ENCODE measurements at regions not wholly inside any gene's neighbourhood (a gene's known extent, or its start where the extent isn't known, plus 50 kb on each side); places are given as distances from the start of the nearest gene placed in this dataset.

DNA sequence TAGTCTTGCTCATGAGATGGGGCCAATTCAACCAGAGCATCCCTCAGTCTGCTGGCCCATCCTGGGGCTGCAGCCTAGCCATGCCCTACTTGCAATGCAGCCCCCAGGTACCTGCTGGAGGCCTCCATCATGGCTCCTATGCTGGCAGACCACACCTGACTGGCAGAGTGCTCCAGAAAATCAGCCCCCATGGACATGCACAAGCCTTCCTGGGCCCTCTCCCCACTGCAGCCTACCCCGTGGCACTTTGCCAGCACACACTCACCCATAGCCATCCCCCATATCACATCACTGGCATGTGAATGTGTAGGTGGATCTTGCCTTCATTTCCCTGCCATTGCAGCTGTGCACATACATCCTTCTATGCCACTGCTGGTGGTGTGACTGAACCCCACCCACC, 381.8 kb downstream of the UBE2NL start:
- TF ChIP-seq GABPA (IDR thresholded peaks at IDR 0.05; ENCODE audit: low read depth) (no peak), REST (IDR thresholded peaks at IDR 0.05; ENCODE audit: insufficient replicate concordance, low read depth) (no peak), POLR2AphosphoS5 (IDR thresholded peaks at IDR 0.05; ENCODE audit: low read depth) (no peak), SPI1 (IDR thresholded peaks at IDR 0.05; ENCODE audit: borderline replicate concordance, low read depth) (no peak)
- TF ChIP-seq, protein P1, sequence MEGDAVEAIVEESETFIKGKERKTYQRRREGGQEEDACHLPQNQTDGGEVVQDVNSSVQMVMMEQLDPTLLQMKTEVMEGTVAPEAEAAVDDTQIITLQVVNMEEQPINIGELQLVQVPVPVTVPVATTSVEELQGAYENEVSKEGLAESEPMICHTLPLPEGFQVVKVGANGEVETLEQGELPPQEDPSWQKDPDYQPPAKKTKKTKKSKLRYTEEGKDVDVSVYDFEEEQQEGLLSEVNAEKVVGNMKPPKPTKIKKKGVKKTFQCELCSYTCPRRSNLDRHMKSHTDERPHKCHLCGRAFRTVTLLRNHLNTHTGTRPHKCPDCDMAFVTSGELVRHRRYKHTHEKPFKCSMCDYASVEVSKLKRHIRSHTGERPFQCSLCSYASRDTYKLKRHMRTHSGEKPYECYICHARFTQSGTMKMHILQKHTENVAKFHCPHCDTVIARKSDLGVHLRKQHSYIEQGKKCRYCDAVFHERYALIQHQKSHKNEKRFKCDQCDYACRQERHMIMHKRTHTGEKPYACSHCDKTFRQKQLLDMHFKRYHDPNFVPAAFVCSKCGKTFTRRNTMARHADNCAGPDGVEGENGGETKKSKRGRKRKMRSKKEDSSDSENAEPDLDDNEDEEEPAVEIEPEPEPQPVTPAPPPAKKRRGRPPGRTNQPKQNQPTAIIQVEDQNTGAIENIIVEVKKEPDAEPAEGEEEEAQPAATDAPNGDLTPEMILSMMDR (IDR thresholded peaks at IDR 0.05; ENCODE audit: insufficient read depth, low read length): no peak
- H3K27me3 ChIP-seq (ENCODE audit: insufficient read depth, poor library complexity, severe bottlenecking): no peaks in the 10 kb centered on the region
- no peak for DNase-seq (ENCODE audit: low read depth in 1 of 2, low spot score in 1 of 2)
- H3K4me3 ChIP-seq (replicated peaks; ENCODE audit: insufficient read depth, low read length): no peak overlapping the region
- H3K27ac ChIP-seq (replicated peaks): no peak overlapping the region

- Histone ChIP-seq H3K27me3 (ENCODE audit: insufficient read depth, poor library complexity, severe bottlenecking) (no peaks in the 10 kb centered on the region), H3K27ac (replicated peaks) (no peak overlapping the region), H3K4me3 (replicated peaks; ENCODE audit: insufficient read depth, low read length) (no peak overlapping the region)
- DNase-seq (ENCODE audit: low read depth in 1 of 2, low spot score in 1 of 2): no peak
- no peak for TF ChIP-seq POLR2AphosphoS5 (IDR thresholded peaks at IDR 0.05; ENCODE audit: low read depth)
- no peak for TF ChIP-seq REST (IDR thresholded peaks at IDR 0.05; ENCODE audit: insufficient replicate concordance, low read depth)
- no peak for TF ChIP-seq SPI1 (IDR thresholded peaks at IDR 0.05; ENCODE audit: borderline replicate concordance, low read depth)
- TF ChIP-seq GABPA (IDR thresholded peaks at IDR 0.05; ENCODE audit: low read depth): no peak
Observed at GRCh38 chrX:144275367-144275766, 391.5 kb downstream of the UBE2NL start.

DNA sequence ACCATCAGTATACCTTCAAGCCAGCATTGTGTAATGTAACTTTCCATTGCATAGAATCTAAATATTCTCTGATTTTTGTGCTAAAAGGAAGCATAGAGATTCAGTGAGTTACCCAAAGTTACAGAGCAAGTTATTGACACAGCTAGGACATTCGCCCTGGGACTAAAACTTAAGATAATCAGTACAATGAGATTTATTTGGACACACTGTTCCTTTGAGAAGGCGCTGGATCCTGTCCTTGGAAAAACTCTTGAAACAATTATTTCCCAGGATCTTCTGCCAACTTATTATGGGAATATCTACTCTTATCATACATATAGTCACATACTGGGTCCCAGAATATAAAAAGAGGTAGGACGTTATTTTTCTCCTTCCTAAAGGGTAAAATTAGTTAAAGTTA, 392.0 kb downstream of the UBE2NL start:
- TF ChIP-seq REST (IDR thresholded peaks at IDR 0.05; ENCODE audit: insufficient replicate concordance, low read depth): no peak
- TF ChIP-seq POLR2AphosphoS5 (IDR thresholded peaks at IDR 0.05; ENCODE audit: low read depth): no peak
- TF ChIP-seq SPI1 (IDR thresholded peaks at IDR 0.05; ENCODE audit: borderline replicate concordance, low read depth): no peak
- TF ChIP-seq, protein P1 (IDR thresholded peaks at IDR 0.05; ENCODE audit: insufficient read depth, low read length): no peak
- no peak for TF ChIP-seq GABPA (IDR thresholded peaks at IDR 0.05; ENCODE audit: low read depth)
- DNase-seq (ENCODE audit: low read depth in 1 of 2, low spot score in 1 of 2): no peak

More for the DNA sequence above, 392.0 kb downstream of the UBE2NL start:
- no peak overlapping the region for H3K27ac ChIP-seq (replicated peaks)
- no peak overlapping the region for H3K4me3 ChIP-seq (replicated peaks; ENCODE audit: insufficient read depth, low read length)
- no peaks in the 10 kb centered on the region for H3K27me3 ChIP-seq (ENCODE audit: insufficient read depth, poor library complexity, severe bottlenecking)

All from HL-60 (cell line).